LNCaP clone FGC (cell line): ENCODE measurements at regions not wholly inside any gene's neighbourhood (a gene's known extent, or its start where the extent isn't known, plus 50 kb on each side); places are given as distances from the start of the nearest gene placed in this dataset.

Source experiments
- DNase-seq: peaks from one replicate; pipeline ENCODE4 v3.0.0-alpha.2; 2011; ENCODE audit warnings: low read depth
- H3K4me3 ChIP-seq: 2 replicates; pipeline ENCODE4 v1.5.1; 2011; ENCODE audit warnings: mild to moderate bottlenecking, low read depth, low read length, control low read depth
- TF ChIP-seq, protein P1 (sequence below): IDR thresholded peaks from 2 replicates; pipeline ENCODE4 v1.5.1; 2012; ENCODE audit warnings: mild to moderate bottlenecking; ENCODE audit not compliant: control insufficient read depth, insufficient read depth; ENCODE audit errors: extremely low read depth

- TF ChIP-seq, protein P1, sequence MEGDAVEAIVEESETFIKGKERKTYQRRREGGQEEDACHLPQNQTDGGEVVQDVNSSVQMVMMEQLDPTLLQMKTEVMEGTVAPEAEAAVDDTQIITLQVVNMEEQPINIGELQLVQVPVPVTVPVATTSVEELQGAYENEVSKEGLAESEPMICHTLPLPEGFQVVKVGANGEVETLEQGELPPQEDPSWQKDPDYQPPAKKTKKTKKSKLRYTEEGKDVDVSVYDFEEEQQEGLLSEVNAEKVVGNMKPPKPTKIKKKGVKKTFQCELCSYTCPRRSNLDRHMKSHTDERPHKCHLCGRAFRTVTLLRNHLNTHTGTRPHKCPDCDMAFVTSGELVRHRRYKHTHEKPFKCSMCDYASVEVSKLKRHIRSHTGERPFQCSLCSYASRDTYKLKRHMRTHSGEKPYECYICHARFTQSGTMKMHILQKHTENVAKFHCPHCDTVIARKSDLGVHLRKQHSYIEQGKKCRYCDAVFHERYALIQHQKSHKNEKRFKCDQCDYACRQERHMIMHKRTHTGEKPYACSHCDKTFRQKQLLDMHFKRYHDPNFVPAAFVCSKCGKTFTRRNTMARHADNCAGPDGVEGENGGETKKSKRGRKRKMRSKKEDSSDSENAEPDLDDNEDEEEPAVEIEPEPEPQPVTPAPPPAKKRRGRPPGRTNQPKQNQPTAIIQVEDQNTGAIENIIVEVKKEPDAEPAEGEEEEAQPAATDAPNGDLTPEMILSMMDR, result no peak
Measured at GRCh38 chr11:134923441-134923840, 511.4 kb upstream of the B3GAT1 start.

GRCh38 chr11:134921938-134922337 lies 509.9 kb upstream of the B3GAT1 start:
- TF ChIP-seq, protein P1, result no peak
- no peak overlapping the region for H3K4me3 ChIP-seq
- no peak for DNase-seq

More at GRCh38 chr11:134923441-134923840, 511.4 kb upstream of the B3GAT1 start:
- no peak overlapping the region for H3K4me3 ChIP-seq
- DNase-seq, result no peak

GRCh38 chr11:134920851-134921608 lies 509.0 kb upstream of the B3GAT1 start:
- TF ChIP-seq, protein P1, result no peak

GRCh38 chr11:134916421-134917213 lies 504.6 kb upstream of the B3GAT1 start:
- no peak overlapping the region for H3K4me3 ChIP-seq
- DNase-seq, result no peak
- TF ChIP-seq, protein P1, result no peak

More at GRCh38 chr11:134920851-134921608, 509.0 kb upstream of the B3GAT1 start:
- no peak overlapping the region for H3K4me3 ChIP-seq
- no peak for DNase-seq

DNA sequence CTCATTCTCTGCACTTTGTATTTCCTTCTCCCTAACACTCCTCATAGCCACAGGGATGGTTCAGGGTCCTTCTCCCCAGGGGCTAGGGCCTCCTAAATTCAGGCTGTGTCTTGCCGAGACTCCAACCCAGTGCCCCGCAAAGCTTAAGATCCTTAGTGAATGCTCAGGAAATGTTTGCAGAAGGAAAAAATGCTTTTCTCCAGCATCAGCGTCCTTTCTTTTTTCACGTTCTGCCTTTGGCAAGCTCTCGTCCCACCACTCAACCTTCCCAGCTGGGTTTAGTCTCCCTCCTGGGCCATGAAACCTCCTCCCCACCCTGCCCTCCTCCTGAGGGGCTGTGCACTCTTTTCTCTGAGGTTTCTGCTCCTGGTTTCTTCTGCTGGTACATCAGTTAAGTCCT lies 503.8 kb upstream of the B3GAT1 start:
- no peak for DNase-seq
- H3K4me3 ChIP-seq, result no peak overlapping the region
- TF ChIP-seq, protein P1, result no peak

GRCh38 chr11:134915212-134915611 lies 503.2 kb upstream of the B3GAT1 start:
- TF ChIP-seq, protein P1, result no peak
- H3K4me3 ChIP-seq, result no peak overlapping the region
- no peak for DNase-seq
